Neural progenitor cell (in vitro differentiated cells): ENCODE measurements at regions not wholly inside any gene's neighbourhood (a gene's known extent, or its start where the extent isn't known, plus 50 kb on each side); places are given as distances from the start of the nearest gene placed in this dataset.

ENCODE experiments used
- DNase-seq: peaks from one replicate; pipeline ENCODE4 v3.0.0-alpha.2; 2016; ENCODE audit warnings: low spot score
- H2AFZ ChIP-seq: fragments of 200-600 bp; sonication (generic); replicated peaks from 2 replicates; pipeline ENCODE4 v1.6.1; 2016; ENCODE audit warnings: antibody characterized with exemption
- H3F3A ChIP-seq: fragments of 200-600 bp; sonication (generic); 2 replicates; pipeline ENCODE4 v1.6.1; 2016; ENCODE audit warnings: antibody characterized with exemption, low read depth
- H3K27ac ChIP-seq: fragments of 200-600 bp; sonication (generic); 2 replicates; pipeline ENCODE4 v1.5.1; 2016; ENCODE audit warnings: mild to moderate bottlenecking
- H3K27me3 ChIP-seq: fragments of 200-600 bp; sonication (generic); 2 replicates; pipeline ENCODE4 v1.6.1; 2016; ENCODE audit warnings: mild to moderate bottlenecking, moderate library complexity
- H3K36me3 ChIP-seq: fragments of 200-600 bp; sonication (generic); 2 replicates; pipeline ENCODE4 v1.5.1; 2016
- H3K4me1 ChIP-seq: fragments of 200-600 bp; sonication (generic); 2 replicates; pipeline ENCODE4 v1.6.1; 2016; ENCODE audit warnings: mixed run types
- H3K4me2 ChIP-seq: fragments of 200-600 bp; sonication (generic); 2 replicates; pipeline ENCODE4 v1.6.1; 2016
- H3K4me3 ChIP-seq: fragments of 200-600 bp; sonication (generic); 2 replicates; pipeline ENCODE4 v1.5.1; 2016
- H3K79me2 ChIP-seq: fragments of 200-600 bp; sonication (generic); 2 replicates; pipeline ENCODE4 v1.6.1; 2016; ENCODE audit warnings: low read depth
- H3K9ac ChIP-seq: fragments of 200-600 bp; sonication (generic); 2 replicates; pipeline ENCODE4 v1.6.1; 2016
- H3K9me3 ChIP-seq: fragments of 200-600 bp; sonication (generic); 2 replicates; pipeline ENCODE4 v1.5.1; 2016; ENCODE audit warnings: low read depth
- H4K20me1 ChIP-seq: fragments of 200-600 bp; sonication (generic); 2 replicates; pipeline ENCODE4 v1.6.1; 2016; ENCODE audit warnings: low read depth
- H3K27ac Mint-ChIP-seq: 3 replicates; pipeline ENCODE4 v1.8.0; 2021; ENCODE audit warnings: mixed read lengths
- H3K27me3 Mint-ChIP-seq: 2 replicates; pipeline ENCODE4 v1.8.0; 2022; ENCODE audit warnings: low read depth, mild to moderate bottlenecking, inconsistent platforms, moderate library complexity, mixed read lengths; ENCODE audit not compliant: insufficient read depth
- H3K36me3 Mint-ChIP-seq: 3 replicates; pipeline ENCODE4 v1.8.0; 2021; ENCODE audit warnings: mixed read lengths
- H3K4me1 Mint-ChIP-seq: 3 replicates; pipeline ENCODE4 v1.8.0; 2021; ENCODE audit warnings: mixed read lengths
- H3K4me3 Mint-ChIP-seq: 3 replicates; pipeline ENCODE4 v1.8.0; 2021; ENCODE audit warnings: mild to moderate bottlenecking, moderate library complexity, mixed read lengths
- H3K9me3 Mint-ChIP-seq: 3 replicates; pipeline ENCODE4 v1.8.0; 2020; ENCODE audit warnings: mixed read lengths
- CTCF ChIP-seq: fragments of 200-600 bp; sonication (generic); IDR thresholded peaks from 2 replicates; pipeline ENCODE4 v1.5.1; 2017; ENCODE audit warnings: antibody characterized with exemption, mild to moderate bottlenecking
- EZH2 ChIP-seq: fragments of 200-600 bp; sonication (generic); IDR thresholded peaks from 2 replicates; pipeline ENCODE4 v1.6.1; 2017; ENCODE audit warnings: antibody characterized with exemption, mild to moderate bottlenecking, moderate library complexity
- EZH2phosphoT487 ChIP-seq: fragments of 200-600 bp; sonication (generic); IDR thresholded peaks from 2 replicates; pipeline ENCODE4 v1.6.1; 2017; ENCODE audit warnings: antibody characterized with exemption

GRCh38 chr12:91681751-91682150 lies 463.9 kb downstream of the BTG1 start:
- no peak for DNase-seq
- Histone ChIP-seq H3F3A (no peaks in the 10 kb centered on the region), H2AFZ (no peak overlapping the region), H4K20me1 (no peaks in the 10 kb centered on the region), H3K36me3 (no peaks in the 10 kb centered on the region), H3K4me2 (no peak overlapping the region), H3K4me1 (no peaks in the 10 kb centered on the region), H3K4me3 (no peak overlapping the region), H3K27me3 (no peaks in the 10 kb centered on the region), H3K9me3 (peaks cover 3% of the 10 kb centered on the region), H3K79me2 (no peaks in the 10 kb centered on the region), H3K9ac (no peak overlapping the region), H3K27ac (no peak overlapping the region)
- Mint-ChIP-seq H3K4me1 (peaks cover 5% of the 10 kb centered on the region), H3K4me3 (no peak overlapping the region), H3K27me3 (no peaks in the 10 kb centered on the region), H3K9me3 (no peaks in the 10 kb centered on the region), H3K27ac (no peak overlapping the region), H3K36me3 (no peaks in the 10 kb centered on the region)
- TF ChIP-seq EZH2phosphoT487 (no peak), EZH2 (no peak), CTCF (no peak)

GRCh38 chr12:91680864-91681263 lies 464.8 kb downstream of the BTG1 start:
- H3K27me3 Mint-ChIP-seq: no peaks in the 10 kb centered on the region
- H4K20me1 ChIP-seq: no peaks in the 10 kb centered on the region
- H3K36me3 ChIP-seq: no peaks in the 10 kb centered on the region
- H3K36me3 Mint-ChIP-seq: no peaks in the 10 kb centered on the region
- no peak overlapping the region for H3K27ac ChIP-seq
- H3K9ac ChIP-seq: no peak overlapping the region
- no peak overlapping the region for H3K4me2 ChIP-seq
- TF ChIP-seq EZH2 (no peak), CTCF (no peak), EZH2phosphoT487 (no peak)
- H3K27me3 ChIP-seq: no peaks in the 10 kb centered on the region
- H3K4me3 ChIP-seq: no peak overlapping the region
- no peak for DNase-seq
- peaks cover 3% of the 10 kb centered on the region for H3K4me1 Mint-ChIP-seq
- no peaks in the 10 kb centered on the region for H3K4me1 ChIP-seq
- no peak overlapping the region for H3K27ac Mint-ChIP-seq
- H2AFZ ChIP-seq: no peak overlapping the region
- peaks cover 3% of the 10 kb centered on the region for H3K9me3 ChIP-seq
- no peak overlapping the region for H3K4me3 Mint-ChIP-seq
- no peaks in the 10 kb centered on the region for H3K79me2 ChIP-seq
- no peaks in the 10 kb centered on the region for H3K9me3 Mint-ChIP-seq
- no peaks in the 10 kb centered on the region for H3F3A ChIP-seq

GRCh38 chr12:91677556-91677955 lies 468.1 kb downstream of the BTG1 start:
- no peak overlapping the region for H3K9ac ChIP-seq
- Mint-ChIP-seq H3K9me3 (no peaks in the 10 kb centered on the region), H3K27ac (no peak overlapping the region), H3K36me3 (no peaks in the 10 kb centered on the region), H3K4me3 (no peak overlapping the region), H3K27me3 (no peaks in the 10 kb centered on the region), H3K4me1 (peaks cover 5% of the 10 kb centered on the region)
- no peak overlapping the region for H3K27ac ChIP-seq
- no peaks in the 10 kb centered on the region for H3K36me3 ChIP-seq
- no peaks in the 10 kb centered on the region for H3K4me1 ChIP-seq
- no peak for DNase-seq
- TF ChIP-seq CTCF: no peak
- no peak for TF ChIP-seq EZH2
- TF ChIP-seq EZH2phosphoT487: no peak
- no peak overlapping the region for H3K4me2 ChIP-seq
- no peaks in the 10 kb centered on the region for H3K27me3 ChIP-seq
- no peaks in the 10 kb centered on the region for H3F3A ChIP-seq
- no peaks in the 10 kb centered on the region for H3K9me3 ChIP-seq
- H2AFZ ChIP-seq: no peak overlapping the region
- no peaks in the 10 kb centered on the region for H3K79me2 ChIP-seq
- no peak overlapping the region for H3K4me3 ChIP-seq
- H4K20me1 ChIP-seq: no peaks in the 10 kb centered on the region

- no peaks in the 10 kb centered on the region for H3K36me3 Mint-ChIP-seq
- Histone ChIP-seq H4K20me1 (no peaks in the 10 kb centered on the region), H3F3A (no peaks in the 10 kb centered on the region), H3K9me3 (no peaks in the 10 kb centered on the region), H3K4me1 (no peaks in the 10 kb centered on the region), H3K4me3 (no peak overlapping the region), H3K27me3 (no peaks in the 10 kb centered on the region), H3K27ac (no peak overlapping the region), H3K4me2 (no peak overlapping the region), H3K36me3 (no peaks in the 10 kb centered on the region), H3K9ac (no peak overlapping the region), H3K79me2 (no peaks in the 10 kb centered on the region), H2AFZ (no peak overlapping the region)
- H3K27ac Mint-ChIP-seq: no peak overlapping the region
- H3K4me1 Mint-ChIP-seq: peaks cover 5% of the 10 kb centered on the region
- no peaks in the 10 kb centered on the region for H3K9me3 Mint-ChIP-seq
- no peak overlapping the region for H3K4me3 Mint-ChIP-seq
- no peak for DNase-seq
- H3K27me3 Mint-ChIP-seq: no peaks in the 10 kb centered on the region
- TF ChIP-seq EZH2phosphoT487 (no peak), EZH2 (no peak), CTCF (no peak)
Measured at GRCh38 chr12:91675401-91675800, 470.2 kb downstream of the BTG1 start.
